Psoas muscle (tissue), 7 donors: ENCODE measurements at regions not wholly inside any gene's neighbourhood (a gene's known extent, or its start where the extent isn't known, plus 50 kb on each side); places are given as distances from the start of the nearest gene placed in this dataset.

Source experiments
- ATAC-seq, 4 donors: fragments of 200-7000 bp; cut with Tn5 transposase; one replicate each; pipeline ENCODE4 v1.9.1; 2020; ENCODE audit warnings: moderate library complexity in 3 of 4, mild to moderate bottlenecking in 2 of 4
- DNase-seq, 2 donors: peaks; one replicate each; pipeline ENCODE4 v3.0.0-alpha.2; 2020
- H3K27ac ChIP-seq: fragments of 200-600 bp; one replicate; pipeline ENCODE4 v1.8.0; 2022
- H3K27me3 ChIP-seq, 3 donors: fragments of 200-600 bp in 1 of 3; one replicate each; pipeline versions ENCODE4 v1.6.1 to v1.8.0; 2013 to 2022; ENCODE audit warnings: low read length in 2 of 3, mild to moderate bottlenecking in 2 of 3, moderate library complexity in 1 of 3; ENCODE audit not compliant: insufficient read depth in 3 of 3
- H3K36me3 ChIP-seq, 2 donors: fragments of 200-600 bp in 1 of 2; one replicate each; pipeline versions ENCODE4 v1.6.1 to v1.8.0; 2013 to 2022; ENCODE audit warnings: low read depth in 1 of 2, mild to moderate bottlenecking in 1 of 2, moderate library complexity in 1 of 2; ENCODE audit not compliant: insufficient read depth in 1 of 2
- H3K4me1 ChIP-seq: fragments of 200-600 bp; one replicate; pipeline ENCODE4 v1.8.0; 2022
- H3K4me3 ChIP-seq: fragments of 200-600 bp; one replicate; pipeline ENCODE4 v1.8.0; 2022; ENCODE audit warnings: mild to moderate bottlenecking
- H3K9me3 ChIP-seq: fragments of 200-600 bp; one replicate; pipeline ENCODE4 v1.8.0; 2022
- WGBS, 3 donors: extraction: QIAGEN DNeasy Blood & Tissue Kit; methylation state at CpG; one replicate each; pipeline versions ENCODE4 v1.1.6 to v1.1.7; 2013; 5-methylcytosine and 5-hydroxymethylcytosine counted together
- intact Hi-C, 2 donors: fragments of 100-400 bp; cut with DNase I; formaldehyde crosslinking; loops; one replicate each; pipeline versions ENCODE4 v1.11.0 to v1.14.2; 2022
- TF ChIP-seq, protein P1 (sequence below): fragments of 200-600 bp; IDR thresholded peaks from one replicate; pipeline ENCODE4 v1.8.0; 2022; ENCODE audit warnings: antibody characterized with exemption
- donor health status: healthy with polysubstance abuse.
- donor health status: DM: no; HTN: no; CAD: no; lungs with moderate emphysema.
- donor health status: Bipolar disorder and iron deficiency.
- donor health status: healthy.
- donor health status: DM: yes; HTN: yes; CAD: no.
- donor health status: DM: no; HTN: no; CAD: no.
- donor health status: DM: yes; HTN: yes; CAD: no.

- H3K4me3 ChIP-seq, result no peak overlapping the region
- no peaks in the 10 kb centered on the region for H3K36me3 ChIP-seq
- no peaks in the 10 kb centered on the region for H3K4me1 ChIP-seq
- no peak overlapping the region for H3K27ac ChIP-seq
- H3K9me3 ChIP-seq, result no peaks in the 10 kb centered on the region
- WGBS, 3 donors, result 38 to 59% (median 46%) methylated on average over 7 of the region's 7 CpGs
- intact Hi-C loops, result no loop called here
- H3K27me3 ChIP-seq, result peaks cover 0 to 2% (median 0%) of the 10 kb centered on the region in 3 donors
- no peak for DNase-seq
- peak in 1 of 4 donors; percentile 19 for ATAC-seq
- TF ChIP-seq, protein P1, sequence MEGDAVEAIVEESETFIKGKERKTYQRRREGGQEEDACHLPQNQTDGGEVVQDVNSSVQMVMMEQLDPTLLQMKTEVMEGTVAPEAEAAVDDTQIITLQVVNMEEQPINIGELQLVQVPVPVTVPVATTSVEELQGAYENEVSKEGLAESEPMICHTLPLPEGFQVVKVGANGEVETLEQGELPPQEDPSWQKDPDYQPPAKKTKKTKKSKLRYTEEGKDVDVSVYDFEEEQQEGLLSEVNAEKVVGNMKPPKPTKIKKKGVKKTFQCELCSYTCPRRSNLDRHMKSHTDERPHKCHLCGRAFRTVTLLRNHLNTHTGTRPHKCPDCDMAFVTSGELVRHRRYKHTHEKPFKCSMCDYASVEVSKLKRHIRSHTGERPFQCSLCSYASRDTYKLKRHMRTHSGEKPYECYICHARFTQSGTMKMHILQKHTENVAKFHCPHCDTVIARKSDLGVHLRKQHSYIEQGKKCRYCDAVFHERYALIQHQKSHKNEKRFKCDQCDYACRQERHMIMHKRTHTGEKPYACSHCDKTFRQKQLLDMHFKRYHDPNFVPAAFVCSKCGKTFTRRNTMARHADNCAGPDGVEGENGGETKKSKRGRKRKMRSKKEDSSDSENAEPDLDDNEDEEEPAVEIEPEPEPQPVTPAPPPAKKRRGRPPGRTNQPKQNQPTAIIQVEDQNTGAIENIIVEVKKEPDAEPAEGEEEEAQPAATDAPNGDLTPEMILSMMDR, result no peak
Observed at GRCh38 chr9:85172001-85172978, 502.8 kb downstream of the NTRK2 start.

- TF ChIP-seq, protein P1, result no peak
- no peaks in the 10 kb centered on the region for H3K9me3 ChIP-seq
- H3K27ac ChIP-seq, result no peak overlapping the region
- H3K27me3 ChIP-seq, result no peaks in the 10 kb centered on the region
- intact Hi-C loops, result no loop called here
- no peaks in the 10 kb centered on the region for H3K4me1 ChIP-seq
- no peak overlapping the region for H3K4me3 ChIP-seq
- no peak for DNase-seq
- no peaks in the 10 kb centered on the region for H3K36me3 ChIP-seq
- ATAC-seq, result no peak
Observed at GRCh38 chr9:85171163-85171562, 501.6 kb downstream of the NTRK2 start.

- H3K27me3 ChIP-seq, result no peaks in the 10 kb centered on the region
- H3K4me1 ChIP-seq, result no peaks in the 10 kb centered on the region
- no peak overlapping the region for H3K27ac ChIP-seq
- H3K9me3 ChIP-seq, result no peaks in the 10 kb centered on the region
- no peak overlapping the region for H3K4me3 ChIP-seq
- TF ChIP-seq, protein P1, result no peak
- 47 to 51% (median 50%) methylated on average over 2 of the region's 2 CpGs for WGBS, 3 donors
- intact Hi-C loops, result no loop called here
- no peaks in the 10 kb centered on the region for H3K36me3 ChIP-seq
- ATAC-seq, result no peak
- DNase-seq, result no peak
Observed at GRCh38 chr9:85168412-85168811, 498.9 kb downstream of the NTRK2 start.

DNA sequence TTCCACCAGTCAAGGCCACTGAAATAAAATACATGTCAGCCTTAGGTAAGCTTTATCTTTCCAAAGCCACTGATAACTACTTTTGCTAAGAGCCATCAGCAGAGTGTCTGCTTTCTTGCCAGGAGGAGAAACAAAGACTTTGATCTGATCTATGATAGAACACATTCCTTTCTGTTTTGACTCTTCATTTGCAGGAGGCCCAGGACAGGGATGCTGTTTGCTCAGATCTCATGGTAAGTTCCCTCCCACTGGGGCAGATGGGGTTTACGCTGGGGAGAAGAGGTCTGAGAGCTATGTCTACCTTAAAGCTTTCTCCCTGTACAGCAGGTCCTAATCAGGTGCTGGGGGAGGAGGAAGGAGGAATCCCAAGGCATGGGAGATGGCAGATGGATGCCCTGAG lies 497.6 kb downstream of the NTRK2 start:
- 91 to 100% (median 96%) methylated on average over 1 of the region's 1 CpG for WGBS, 3 donors
- Histone ChIP-seq H3K4me3 (no peak overlapping the region), H3K27me3 (no peaks in the 10 kb centered on the region), H3K4me1 (no peaks in the 10 kb centered on the region), H3K9me3 (no peaks in the 10 kb centered on the region), H3K36me3 (no peaks in the 10 kb centered on the region), H3K27ac (no peak overlapping the region)
- TF ChIP-seq, protein P1, result no peak
- ATAC-seq, result no peak
- intact Hi-C loops, result no loop called here
- DNase-seq, result no peak
